SK-N-SH treated with all-trans-retinoic acid at 6 μM for 48 hours (cell line): ENCODE measurements at regions not wholly inside any gene's neighbourhood (a gene's known extent, or its start where the extent isn't known, plus 50 kb on each side); places are given as distances from the start of the nearest gene placed in this dataset.
A peak's percentile ranks its signal among the peaks of the same experiment; 100 is the strongest.

Experiments
- ATAC-seq: fragments of 200-7000 bp; cut with Tn5 transposase; 3 replicates; pipeline ENCODE4 v1.9.1; 2020; ENCODE audit warnings: mild to moderate bottlenecking, moderate library complexity
- ARNTL ChIP-seq: fragments of 450-650 bp; formaldehyde crosslinking; IDR thresholded peaks from 2 replicates; pipeline ENCODE4 v1.5.0; 2020; ENCODE audit warnings: low read depth, mild to moderate bottlenecking, moderate library complexity, borderline replicate concordance
- BACH2 ChIP-seq: fragments of 250-450 bp; sonication (Bioruptor Pico); IDR thresholded peaks from 2 replicates; pipeline ENCODE4 v1.9.0; 2021; ENCODE audit warnings: mild to moderate bottlenecking, borderline replicate concordance
- CREB5 ChIP-seq: fragments of 250-450 bp; sonication (Bioruptor Pico); IDR thresholded peaks from 2 replicates; pipeline ENCODE4 v1.5.1; 2020; ENCODE audit warnings: low read depth, mild to moderate bottlenecking, moderate library complexity
- CSDC2 ChIP-seq: fragments of 250-450 bp; sonication (Bioruptor Pico); IDR thresholded peaks from 2 replicates; pipeline ENCODE4 v1.5.0; 2020; ENCODE audit warnings: mild to moderate bottlenecking, moderate library complexity
- ESRRG ChIP-seq: fragments of 250-450 bp; sonication (Bioruptor Pico); IDR thresholded peaks from 2 replicates; pipeline ENCODE4 v1.6.1; 2021; ENCODE audit warnings: mild to moderate bottlenecking
- GLIS3 ChIP-seq: fragments of 250-450 bp; sonication (Bioruptor Pico); IDR thresholded peaks from 2 replicates; pipeline ENCODE4 v1.5.0; 2020; ENCODE audit warnings: mild to moderate bottlenecking, moderate library complexity
- ISL1 ChIP-seq: fragments of 250-450 bp; sonication (Bioruptor Pico); IDR thresholded peaks from 2 replicates; pipeline ENCODE4 v2.1.2; 2022; ENCODE audit warnings: mild to moderate bottlenecking, moderate library complexity
- POU6F1 ChIP-seq: fragments of 250-450 bp; sonication (Bioruptor Pico); IDR thresholded peaks from 2 replicates; pipeline ENCODE4 v1.8.0; 2021; ENCODE audit warnings: low read depth, mild to moderate bottlenecking, moderate library complexity, borderline replicate concordance
- PPARA ChIP-seq: fragments of 250-450 bp; sonication (Bioruptor Pico); IDR thresholded peaks from 2 replicates; pipeline ENCODE4 v1.5.0; 2020; ENCODE audit warnings: mild to moderate bottlenecking, borderline replicate concordance
- RARB ChIP-seq: fragments of 250-450 bp; sonication (Bioruptor Pico); IDR thresholded peaks from 2 replicates; pipeline ENCODE4 v1.8.0; 2021; ENCODE audit warnings: mild to moderate bottlenecking, moderate library complexity
- SNAI2 ChIP-seq: fragments of 250-450 bp; sonication (Bioruptor Pico); IDR thresholded peaks from 2 replicates; pipeline ENCODE4 v1.5.0; 2020; ENCODE audit warnings: mild to moderate bottlenecking, moderate library complexity
- TCF4 ChIP-seq: fragments of 250-450 bp; sonication (Bioruptor Pico); IDR thresholded peaks from 2 replicates; pipeline ENCODE4 v1.8.0; 2021; ENCODE audit warnings: mild to moderate bottlenecking, moderate library complexity, borderline replicate concordance
- TSHZ2 ChIP-seq: fragments of 250-450 bp; sonication (Bioruptor Pico); IDR thresholded peaks from 2 replicates; pipeline ENCODE4 v1.5.0; 2020; ENCODE audit warnings: mild to moderate bottlenecking, moderate library complexity
- ZC3H10 ChIP-seq: fragments of 250-450 bp; sonication (Bioruptor Pico); IDR thresholded peaks from 2 replicates; pipeline ENCODE4 v1.5.1; 2021; ENCODE audit warnings: mild to moderate bottlenecking, moderate library complexity
- ZFP3 ChIP-seq: fragments of 250-450 bp; sonication (Bioruptor Pico); IDR thresholded peaks from 2 replicates; pipeline ENCODE4 v1.5.0; 2020; ENCODE audit warnings: mild to moderate bottlenecking, moderate library complexity
- ZFP30 ChIP-seq: fragments of 450-650 bp; formaldehyde crosslinking; IDR thresholded peaks from 2 replicates; pipeline ENCODE4 v1.5.0; 2022; ENCODE audit warnings: mild to moderate bottlenecking, moderate library complexity
- ZNF565 ChIP-seq: fragments of 450-650 bp; formaldehyde crosslinking; conservative IDR thresholded peaks from 2 replicates; pipeline ENCODE4 v1.5.0; 2020; ENCODE audit warnings: low read depth, mild to moderate bottlenecking, moderate library complexity
- ZNF70 ChIP-seq: fragments of 450-650 bp; formaldehyde crosslinking; IDR thresholded peaks from 2 replicates; pipeline ENCODE4 v1.5.0; 2020; ENCODE audit warnings: mild to moderate bottlenecking, moderate library complexity
- ZNF8 ChIP-seq: fragments of 450-650 bp; formaldehyde crosslinking; IDR thresholded peaks from 2 replicates; pipeline ENCODE4 v1.5.0; 2020; ENCODE audit warnings: mild to moderate bottlenecking, moderate library complexity
- TF ChIP-seq, protein P1 (sequence below): fragments of 250-450 bp; sonication (Bioruptor Pico); IDR thresholded peaks from 2 replicates; pipeline ENCODE4 v1.5.1; 2021; ENCODE audit warnings: mild to moderate bottlenecking, moderate library complexity
- TF ChIP-seq, protein P2 (sequence below): fragments of 250-450 bp; sonication (Bioruptor Pico); IDR thresholded peaks from 2 replicates; pipeline ENCODE4 v1.8.0; 2020; ENCODE audit warnings: mild to moderate bottlenecking, moderate library complexity, borderline replicate concordance

GRCh38 chr2:103010306-103010705 lies 248.5 kb downstream of the TMEM182 start:
- ATAC-seq: no peak
- TF ChIP-seq TCF4 (CRISPR knock-in tag): no peak
- no peak for TF ChIP-seq POU6F1 (CRISPR knock-in tag)
- TF ChIP-seq, protein P1, sequence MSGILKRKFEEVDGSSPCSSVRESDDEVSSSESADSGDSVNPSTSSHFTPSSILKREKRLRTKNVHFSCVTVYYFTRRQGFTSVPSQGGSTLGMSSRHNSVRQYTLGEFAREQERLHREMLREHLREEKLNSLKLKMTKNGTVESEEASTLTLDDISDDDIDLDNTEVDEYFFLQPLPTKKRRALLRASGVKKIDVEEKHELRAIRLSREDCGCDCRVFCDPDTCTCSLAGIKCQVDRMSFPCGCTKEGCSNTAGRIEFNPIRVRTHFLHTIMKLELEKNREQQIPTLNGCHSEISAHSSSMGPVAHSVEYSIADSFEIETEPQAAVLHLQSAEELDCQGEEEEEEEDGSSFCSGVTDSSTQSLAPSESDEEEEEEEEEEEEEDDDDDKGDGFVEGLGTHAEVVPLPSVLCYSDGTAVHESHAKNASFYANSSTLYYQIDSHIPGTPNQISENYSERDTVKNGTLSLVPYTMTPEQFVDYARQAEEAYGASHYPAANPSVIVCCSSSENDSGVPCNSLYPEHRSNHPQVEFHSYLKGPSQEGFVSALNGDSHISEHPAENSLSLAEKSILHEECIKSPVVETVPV (CRISPR knock-in tag): no peak
- no peak for TF ChIP-seq ZNF8 (CRISPR knock-in tag)
- no peak for TF ChIP-seq SNAI2
- no peak for TF ChIP-seq ARNTL (CRISPR knock-in tag)
- TF ChIP-seq, protein P2, sequence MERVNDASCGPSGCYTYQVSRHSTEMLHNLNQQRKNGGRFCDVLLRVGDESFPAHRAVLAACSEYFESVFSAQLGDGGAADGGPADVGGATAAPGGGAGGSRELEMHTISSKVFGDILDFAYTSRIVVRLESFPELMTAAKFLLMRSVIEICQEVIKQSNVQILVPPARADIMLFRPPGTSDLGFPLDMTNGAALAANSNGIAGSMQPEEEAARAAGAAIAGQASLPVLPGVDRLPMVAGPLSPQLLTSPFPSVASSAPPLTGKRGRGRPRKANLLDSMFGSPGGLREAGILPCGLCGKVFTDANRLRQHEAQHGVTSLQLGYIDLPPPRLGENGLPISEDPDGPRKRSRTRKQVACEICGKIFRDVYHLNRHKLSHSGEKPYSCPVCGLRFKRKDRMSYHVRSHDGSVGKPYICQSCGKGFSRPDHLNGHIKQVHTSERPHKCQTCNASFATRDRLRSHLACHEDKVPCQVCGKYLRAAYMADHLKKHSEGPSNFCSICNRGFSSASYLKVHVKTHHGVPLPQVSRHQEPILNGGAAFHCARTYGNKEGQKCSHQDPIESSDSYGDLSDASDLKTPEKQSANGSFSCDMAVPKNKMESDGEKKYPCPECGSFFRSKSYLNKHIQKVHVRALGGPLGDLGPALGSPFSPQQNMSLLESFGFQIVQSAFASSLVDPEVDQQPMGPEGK (CRISPR knock-in tag): no peak
- no peak for TF ChIP-seq ZC3H10 (CRISPR knock-in tag)
- no peak for TF ChIP-seq ZNF70 (CRISPR knock-in tag)
- no peak for TF ChIP-seq ZFP3 (CRISPR knock-in tag)
- no peak for TF ChIP-seq RARB (CRISPR knock-in tag)
- no peak for TF ChIP-seq PPARA (CRISPR knock-in tag)
- TF ChIP-seq GLIS3 (CRISPR knock-in tag): no peak

DNA sequence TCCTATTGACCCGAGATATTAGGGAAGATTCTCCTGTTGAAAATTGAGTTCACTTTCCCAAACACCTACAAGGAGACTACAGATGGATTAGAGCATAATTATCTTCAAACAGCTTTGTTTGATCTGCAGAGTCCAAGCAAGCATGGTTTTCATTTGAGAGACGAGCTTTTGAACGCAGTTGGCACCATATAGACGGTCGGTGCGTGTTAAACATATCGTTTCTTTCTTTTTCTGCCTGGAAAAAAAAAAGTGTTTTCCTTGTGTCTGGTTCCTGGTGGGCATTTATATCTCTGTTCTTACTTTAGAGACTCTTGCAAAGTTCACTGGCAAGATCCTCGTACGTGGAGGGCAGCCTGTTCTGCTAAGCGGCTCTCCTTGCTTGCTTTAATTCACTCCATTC lies 248.9 kb downstream of the TMEM182 start:
- TF ChIP-seq, protein P1 (CRISPR knock-in tag): no peak
- TF ChIP-seq BACH2 (CRISPR knock-in tag): no peak
- no peak for TF ChIP-seq ESRRG
- TF ChIP-seq POU6F1 (CRISPR knock-in tag): no peak
- no peak for TF ChIP-seq ARNTL (CRISPR knock-in tag)
- TF ChIP-seq CSDC2 (CRISPR knock-in tag): no peak
- no peak for TF ChIP-seq TCF4 (CRISPR knock-in tag)
- no peak for TF ChIP-seq ZNF70 (CRISPR knock-in tag)
- no peak for TF ChIP-seq RARB (CRISPR knock-in tag)
- no peak for TF ChIP-seq ZC3H10 (CRISPR knock-in tag)
- TF ChIP-seq, protein P2 (CRISPR knock-in tag): no peak
- TF ChIP-seq ISL1 (CRISPR knock-in tag): no peak
- no peak for TF ChIP-seq ZNF565
- TF ChIP-seq SNAI2: no peak
- TF ChIP-seq ZFP30: no peak
- TF ChIP-seq ZNF8 (CRISPR knock-in tag): no peak
- ATAC-seq: no peak

- ATAC-seq: no peak
- no peak for TF ChIP-seq SNAI2
- TF ChIP-seq ZFP3 (CRISPR knock-in tag): no peak
- no peak for TF ChIP-seq TCF4 (CRISPR knock-in tag)
- TF ChIP-seq TSHZ2 (CRISPR knock-in tag): no peak
- TF ChIP-seq CREB5 (CRISPR knock-in tag): 0 out of 2 replicates have a peak, but pooled peaks have one; percentile 33
- no peak for TF ChIP-seq GLIS3 (CRISPR knock-in tag)
- peak; percentile 78 for TF ChIP-seq ISL1 (CRISPR knock-in tag)
- TF ChIP-seq ZFP30: no peak
These were observed 250.8 kb downstream of the TMEM182 start for GRCh38 chr2:103012590-103012989.
